ENCODE measurements at regions not wholly inside any gene's neighbourhood (a gene's known extent, or its start where the extent isn't known, plus 50 kb on each side); places are given as distances from the start of the nearest gene placed in this dataset.

- no peak for TF ChIP-seq RAD21 (conservative IDR thresholded peaks at IDR 0.05 in 1 of 2, IDR thresholded peaks at IDR 0.05 in 1 of 2)
- no peak for TF ChIP-seq CTCF (IDR thresholded peaks at IDR 0.05)
- TF ChIP-seq, protein P1, sequence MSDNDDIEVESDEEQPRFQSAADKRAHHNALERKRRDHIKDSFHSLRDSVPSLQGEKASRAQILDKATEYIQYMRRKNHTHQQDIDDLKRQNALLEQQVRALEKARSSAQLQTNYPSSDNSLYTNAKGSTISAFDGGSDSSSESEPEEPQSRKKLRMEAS (IDR thresholded peaks at IDR 0.05): no peak
- TF ChIP-seq, protein P2, sequence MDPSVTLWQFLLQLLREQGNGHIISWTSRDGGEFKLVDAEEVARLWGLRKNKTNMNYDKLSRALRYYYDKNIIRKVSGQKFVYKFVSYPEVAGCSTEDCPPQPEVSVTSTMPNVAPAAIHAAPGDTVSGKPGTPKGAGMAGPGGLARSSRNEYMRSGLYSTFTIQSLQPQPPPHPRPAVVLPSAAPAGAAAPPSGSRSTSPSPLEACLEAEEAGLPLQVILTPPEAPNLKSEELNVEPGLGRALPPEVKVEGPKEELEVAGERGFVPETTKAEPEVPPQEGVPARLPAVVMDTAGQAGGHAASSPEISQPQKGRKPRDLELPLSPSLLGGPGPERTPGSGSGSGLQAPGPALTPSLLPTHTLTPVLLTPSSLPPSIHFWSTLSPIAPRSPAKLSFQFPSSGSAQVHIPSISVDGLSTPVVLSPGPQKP (IDR thresholded peaks at IDR 0.05; ENCODE audit: low read depth, low read length): no peak
- no peak for TF ChIP-seq JUN (IDR thresholded peaks at IDR 0.05)
- TF ChIP-seq, protein P3, sequence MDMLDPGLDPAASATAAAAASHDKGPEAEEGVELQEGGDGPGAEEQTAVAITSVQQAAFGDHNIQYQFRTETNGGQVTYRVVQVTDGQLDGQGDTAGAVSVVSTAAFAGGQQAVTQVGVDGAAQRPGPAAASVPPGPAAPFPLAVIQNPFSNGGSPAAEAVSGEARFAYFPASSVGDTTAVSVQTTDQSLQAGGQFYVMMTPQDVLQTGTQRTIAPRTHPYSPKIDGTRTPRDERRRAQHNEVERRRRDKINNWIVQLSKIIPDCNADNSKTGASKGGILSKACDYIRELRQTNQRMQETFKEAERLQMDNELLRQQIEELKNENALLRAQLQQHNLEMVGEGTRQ (IDR thresholded peaks at IDR 0.05): no peak
- TF ChIP-seq ESRRA (IDR thresholded peaks at IDR 0.05; ENCODE audit: borderline replicate concordance, low read length): no peak
These were observed 91.2 kb upstream of the POT1 start for GRCh38 chr7:125020801-125021200.
